ENCODE measurements at regions not wholly inside any gene's neighbourhood (a gene's known extent, or its start where the extent isn't known, plus 50 kb on each side); places are given as distances from the start of the nearest gene placed in this dataset.

- no peak for DNase-seq (ENCODE audit: low read depth)
- TF ChIP-seq POLR2A (IDR thresholded peaks at IDR 0.05; ENCODE audit: extremely low read depth, insufficient read length) = no peak
- no peak for TF ChIP-seq CTCF (IDR thresholded peaks at IDR 0.05; ENCODE audit: low read depth, low read length)
- no peak for TF ChIP-seq MYC (IDR thresholded peaks at IDR 0.05; ENCODE audit: low read depth, low read length)
- H3K4me3 ChIP-seq (ENCODE audit: low read depth, low read length) = no peak overlapping the region
These were observed 1009.8 kb downstream of the DNAH5 start for GRCh38 chr5:12934722-12935121.

- TF ChIP-seq CTCF (IDR thresholded peaks at IDR 0.05; ENCODE audit: low read depth, low read length) = no peak
- TF ChIP-seq POLR2A (IDR thresholded peaks at IDR 0.05; ENCODE audit: extremely low read depth, insufficient read length) = no peak
- TF ChIP-seq MYC (IDR thresholded peaks at IDR 0.05; ENCODE audit: low read depth, low read length) = no peak
- TF ChIP-seq MAX (IDR thresholded peaks at IDR 0.05; ENCODE audit: low read depth, low read length) = no peak
- H3K4me3 ChIP-seq (ENCODE audit: low read depth, low read length) = no peak overlapping the region
- no peak for DNase-seq (ENCODE audit: low read depth)
These were observed 1016.3 kb upstream of the CTNND2 start for GRCh38 chr5:12920527-12920926.

- no peak for DNase-seq (ENCODE audit: low read depth)
- H3K4me3 ChIP-seq (ENCODE audit: low read depth, low read length) = no peak overlapping the region
- TF ChIP-seq MAX (IDR thresholded peaks at IDR 0.05; ENCODE audit: low read depth, low read length) = no peak
- no peak for TF ChIP-seq POLR2A (IDR thresholded peaks at IDR 0.05; ENCODE audit: extremely low read depth, insufficient read length)
- TF ChIP-seq CTCF (IDR thresholded peaks at IDR 0.05; ENCODE audit: low read depth, low read length) = no peak
- TF ChIP-seq MYC (IDR thresholded peaks at IDR 0.05; ENCODE audit: low read depth, low read length) = no peak
These were observed 1006.9 kb upstream of the CTNND2 start for GRCh38 chr5:12911156-12911555.

GRCh38 chr5:12910641-12911040, 1006.4 kb upstream of the CTNND2 start:
- no peak overlapping the region for H3K4me3 ChIP-seq (ENCODE audit: low read depth, low read length)
- TF ChIP-seq CTCF (IDR thresholded peaks at IDR 0.05; ENCODE audit: low read depth, low read length) (no peak), MYC (IDR thresholded peaks at IDR 0.05; ENCODE audit: low read depth, low read length) (no peak), MAX (IDR thresholded peaks at IDR 0.05; ENCODE audit: low read depth, low read length) (no peak), POLR2A (IDR thresholded peaks at IDR 0.05; ENCODE audit: extremely low read depth, insufficient read length) (no peak)
- no peak for DNase-seq (ENCODE audit: low read depth)

- TF ChIP-seq CTCF (IDR thresholded peaks at IDR 0.05; ENCODE audit: low read depth, low read length) (no peak), MAX (IDR thresholded peaks at IDR 0.05; ENCODE audit: low read depth, low read length) (no peak), POLR2A (IDR thresholded peaks at IDR 0.05; ENCODE audit: extremely low read depth, insufficient read length) (no peak), MYC (IDR thresholded peaks at IDR 0.05; ENCODE audit: low read depth, low read length) (no peak)
- H3K4me3 ChIP-seq (ENCODE audit: low read depth, low read length) = no peak overlapping the region
- DNase-seq (ENCODE audit: low read depth) = no peak
These were observed 998.4 kb upstream of the CTNND2 start for GRCh38 chr5:12902611-12903010.

- TF ChIP-seq POLR2A (IDR thresholded peaks at IDR 0.05; ENCODE audit: extremely low read depth, insufficient read length) (no peak), CTCF (IDR thresholded peaks at IDR 0.05; ENCODE audit: low read depth, low read length) (no peak), MAX (IDR thresholded peaks at IDR 0.05; ENCODE audit: low read depth, low read length) (no peak), MYC (IDR thresholded peaks at IDR 0.05; ENCODE audit: low read depth, low read length) (no peak)
- H3K4me3 ChIP-seq (ENCODE audit: low read depth, low read length) = no peak overlapping the region
- DNase-seq (ENCODE audit: low read depth) = no peak
These were observed 997.5 kb upstream of the CTNND2 start for GRCh38 chr5:12901696-12902095.
